HG03571 (cell line): ENCODE measurements at regions not wholly inside any gene's neighbourhood (a gene's known extent, or its start where the extent isn't known, plus 50 kb on each side); places are given as distances from the start of the nearest gene placed in this dataset.

Source experiments
- ATAC-seq: cut with Tn5 transposase; IDR thresholded peaks from one replicate; pipeline ENCODE4 v1.9.1; 2021; ENCODE audit not compliant: unreplicated experiment

GRCh38 chr2:220981926-220982325 is 590.2 kb downstream of the EPHA4 start:
- no peak for ATAC-seq

GRCh38 chr2:220985561-220985960 is 586.5 kb downstream of the EPHA4 start:
- ATAC-seq, result no peak

GRCh38 chr2:220987839-220988238 is 584.3 kb downstream of the EPHA4 start:
- ATAC-seq, result no peak

- ATAC-seq, result no peak
These were observed 580.1 kb downstream of the EPHA4 start for GRCh38 chr2:220991972-220992371.

GRCh38 chr2:220994846-220995245 is 577.3 kb downstream of the EPHA4 start:
- no peak for ATAC-seq

- no peak for ATAC-seq
These were observed 576.5 kb downstream of the EPHA4 start for GRCh38 chr2:220995581-220995980.

- no peak for ATAC-seq
These were observed 573.9 kb downstream of the EPHA4 start for GRCh38 chr2:220998156-220998555.

- ATAC-seq, result no peak
These were observed 572.7 kb downstream of the EPHA4 start for GRCh38 chr2:220999356-220999755.

GRCh38 chr2:221001381-221001801 is 570.7 kb downstream of the EPHA4 start:
- ATAC-seq, result no peak

- no peak for ATAC-seq
These were observed 569.9 kb downstream of the EPHA4 start for GRCh38 chr2:221002101-221002685.

GRCh38 chr2:221005338-221005737 is 566.8 kb downstream of the EPHA4 start:
- no peak for ATAC-seq

- ATAC-seq, result no peak
These were observed 566.0 kb downstream of the EPHA4 start for GRCh38 chr2:221006084-221006483.

- no peak for ATAC-seq
These were observed 555.6 kb downstream of the EPHA4 start for GRCh38 chr2:221016551-221016950.

- no peak for ATAC-seq
These were observed 553.8 kb downstream of the EPHA4 start for GRCh38 chr2:221018262-221018661.

GRCh38 chr2:221019668-221020067 is 552.4 kb downstream of the EPHA4 start:
- ATAC-seq, result no peak

- ATAC-seq, result no peak
These were observed 549.5 kb downstream of the EPHA4 start for GRCh38 chr2:221022554-221022953.

- no peak for ATAC-seq
These were observed 546.7 kb downstream of the EPHA4 start for GRCh38 chr2:221025398-221025797.

GRCh38 chr2:221034026-221034701 is 537.9 kb downstream of the EPHA4 start:
- no peak for ATAC-seq

GRCh38 chr2:221034973-221035372 is 537.1 kb downstream of the EPHA4 start:
- ATAC-seq, result no peak

GRCh38 chr2:221042926-221043325 is 529.2 kb downstream of the EPHA4 start:
- no peak for ATAC-seq

GRCh38 chr2:221044781-221045180 is 527.3 kb downstream of the EPHA4 start:
- no peak for ATAC-seq

- ATAC-seq, result no peak
These were observed 521.9 kb downstream of the EPHA4 start for GRCh38 chr2:221050020-221050795.
